H1 (cell line): ENCODE measurements at regions not wholly inside any gene's neighbourhood (a gene's known extent, or its start where the extent isn't known, plus 50 kb on each side); places are given as distances from the start of the nearest gene placed in this dataset.

Experiments used
- BCL11A ChIP-seq, 2 experiments: IDR thresholded peaks; one replicate each; pipeline ENCODE4 v1.6.1; 2011; ENCODE audit warnings: low read depth in 2 of 2, low read length in 2 of 2, mild to moderate bottlenecking in 2 of 2
- BRCA1 ChIP-seq: IDR thresholded peaks from 2 replicates; pipeline ENCODE4 v1.6.1; 2012; ENCODE audit warnings: low read depth, low read length, improper control_type of control experiment
- GTF2F1 ChIP-seq: IDR thresholded peaks from 2 replicates; pipeline ENCODE4 v1.6.1; 2012; ENCODE audit warnings: low read depth, low read length, improper control_type of control experiment, borderline replicate concordance
- JUND ChIP-seq: IDR thresholded peaks from 2 replicates; pipeline ENCODE4 v1.6.1; 2011; ENCODE audit warnings: mild to moderate bottlenecking, improper control_type of control experiment, low read length
- POLR2AphosphoS5 ChIP-seq: IDR thresholded peaks from 2 replicates; pipeline ENCODE4 v1.6.1; 2011; ENCODE audit warnings: low read depth, low read length
- SP2 ChIP-seq: IDR thresholded peaks from 2 replicates; pipeline ENCODE4 v1.6.1; 2012; ENCODE audit warnings: mild to moderate bottlenecking, low read length, inconsistent platforms
- SP4 ChIP-seq: IDR thresholded peaks from 2 replicates; pipeline ENCODE4 v1.6.1; 2012; ENCODE audit warnings: low read length, inconsistent platforms
- TEAD4 ChIP-seq: IDR thresholded peaks from 2 replicates; pipeline ENCODE4 v1.6.1; 2012; ENCODE audit warnings: low read depth, low read length, inconsistent platforms, mixed read lengths
- TF ChIP-seq, protein P1 (sequence below), 3 experiments: IDR thresholded peaks; 1 replicate in 2 of 3; 2 replicates in 1 of 3; pipeline versions ENCODE4 v1.5.1 to v1.6.1; 2011; ENCODE audit warnings: low read length in 3 of 3, mild to moderate bottlenecking in 3 of 3, inconsistent platforms in 2 of 3, low read depth in 1 of 3, moderate library complexity in 1 of 3; ENCODE audit not compliant: insufficient read depth in 1 of 3; ENCODE audit errors: control extremely low read depth in 1 of 3
- TF ChIP-seq, protein P2 (sequence below): IDR thresholded peaks from 2 replicates; pipeline ENCODE4 v1.6.1; 2011; ENCODE audit warnings: low read depth, mild to moderate bottlenecking, low read length; ENCODE audit not compliant: insufficient read depth

DNA sequence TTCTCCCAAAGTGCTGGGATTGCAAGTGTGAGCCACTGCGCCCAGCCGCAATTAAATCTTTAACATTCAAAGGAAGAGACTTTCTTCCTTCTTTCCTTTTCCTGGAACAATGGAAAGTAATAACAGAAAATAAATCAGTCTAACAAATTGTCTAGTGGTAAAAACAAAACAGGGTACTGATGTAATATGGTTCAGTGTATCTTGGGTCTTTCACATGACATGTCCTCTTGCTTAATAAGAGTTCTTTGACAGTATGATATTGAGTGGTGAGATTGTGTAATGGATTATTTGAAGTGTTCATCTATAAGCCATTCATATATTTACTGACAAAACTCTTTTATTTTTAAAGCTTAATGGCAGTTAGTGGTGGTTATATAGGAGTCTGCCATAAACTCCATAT is 256.6 kb downstream of the SPRY1 start:
- TF ChIP-seq, protein P1, sequence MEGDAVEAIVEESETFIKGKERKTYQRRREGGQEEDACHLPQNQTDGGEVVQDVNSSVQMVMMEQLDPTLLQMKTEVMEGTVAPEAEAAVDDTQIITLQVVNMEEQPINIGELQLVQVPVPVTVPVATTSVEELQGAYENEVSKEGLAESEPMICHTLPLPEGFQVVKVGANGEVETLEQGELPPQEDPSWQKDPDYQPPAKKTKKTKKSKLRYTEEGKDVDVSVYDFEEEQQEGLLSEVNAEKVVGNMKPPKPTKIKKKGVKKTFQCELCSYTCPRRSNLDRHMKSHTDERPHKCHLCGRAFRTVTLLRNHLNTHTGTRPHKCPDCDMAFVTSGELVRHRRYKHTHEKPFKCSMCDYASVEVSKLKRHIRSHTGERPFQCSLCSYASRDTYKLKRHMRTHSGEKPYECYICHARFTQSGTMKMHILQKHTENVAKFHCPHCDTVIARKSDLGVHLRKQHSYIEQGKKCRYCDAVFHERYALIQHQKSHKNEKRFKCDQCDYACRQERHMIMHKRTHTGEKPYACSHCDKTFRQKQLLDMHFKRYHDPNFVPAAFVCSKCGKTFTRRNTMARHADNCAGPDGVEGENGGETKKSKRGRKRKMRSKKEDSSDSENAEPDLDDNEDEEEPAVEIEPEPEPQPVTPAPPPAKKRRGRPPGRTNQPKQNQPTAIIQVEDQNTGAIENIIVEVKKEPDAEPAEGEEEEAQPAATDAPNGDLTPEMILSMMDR (IDR thresholded peaks at IDR 0.05; ENCODE audit: control extremely low read depth in 1 of 3, insufficient read depth in 1 of 3, low read depth in 1 of 3, low read length in 3 of 3): no peak
- no peak for TF ChIP-seq BCL11A (IDR thresholded peaks at IDR 0.05; ENCODE audit: low read depth in 2 of 2, low read length in 2 of 2)
- TF ChIP-seq SP4: no peak
- TF ChIP-seq POLR2AphosphoS5: no peak
- no peak for TF ChIP-seq BRCA1
- no peak for TF ChIP-seq GTF2F1
- TF ChIP-seq SP2: no peak
- no peak for TF ChIP-seq JUND
- no peak for TF ChIP-seq TEAD4
- TF ChIP-seq, protein P2, sequence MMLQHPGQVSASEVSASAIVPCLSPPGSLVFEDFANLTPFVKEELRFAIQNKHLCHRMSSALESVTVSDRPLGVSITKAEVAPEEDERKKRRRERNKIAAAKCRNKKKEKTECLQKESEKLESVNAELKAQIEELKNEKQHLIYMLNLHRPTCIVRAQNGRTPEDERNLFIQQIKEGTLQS: no peak
